Ovary (tissue), 3 donors: ENCODE measurements at regions not wholly inside any gene's neighbourhood (a gene's known extent, or its start where the extent isn't known, plus 50 kb on each side); places are given as distances from the start of the nearest gene placed in this dataset.

Experiments used
- POLR2A ChIP-seq: fragments of 450-650 bp; IDR thresholded peaks from one replicate; pipeline ENCODE4 v1.6.1; 2017; ENCODE audit warnings: antibody characterized with exemption, mild to moderate bottlenecking, moderate library complexity
- TF ChIP-seq, protein P1 (sequence below), 3 donors: fragments of 450-650 bp in 2 of 3; fragments of 200-600 bp in 1 of 3; IDR thresholded peaks; one replicate each; pipeline versions ENCODE4 v1.5.1 to v1.8.0; 2016 to 2022; ENCODE audit warnings: antibody characterized with exemption in 3 of 3, mild to moderate bottlenecking in 1 of 3
- donor health status: DM: no; HTN: no; CAD: no.

DNA sequence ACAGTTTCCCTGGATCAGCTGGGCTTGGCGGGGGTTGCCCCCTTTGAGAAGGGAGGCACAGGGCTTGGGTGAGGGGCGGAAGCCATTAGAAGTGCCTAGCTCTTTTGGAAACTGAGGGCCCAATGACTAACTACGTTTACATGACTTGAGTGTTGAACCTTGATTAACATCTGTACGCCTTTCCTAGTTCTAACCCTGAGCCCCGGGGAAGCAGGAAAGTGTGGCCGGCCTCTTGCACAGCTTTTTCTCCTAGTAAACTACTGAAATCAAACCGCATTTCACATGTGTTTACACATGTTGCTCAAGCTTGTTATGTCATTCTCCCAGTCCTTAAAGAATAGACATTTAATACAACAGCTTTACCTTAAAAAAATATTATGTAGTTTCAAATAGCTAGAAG lies 1356.4 kb upstream of the TMEM132C start:
- TF ChIP-seq, protein P1, sequence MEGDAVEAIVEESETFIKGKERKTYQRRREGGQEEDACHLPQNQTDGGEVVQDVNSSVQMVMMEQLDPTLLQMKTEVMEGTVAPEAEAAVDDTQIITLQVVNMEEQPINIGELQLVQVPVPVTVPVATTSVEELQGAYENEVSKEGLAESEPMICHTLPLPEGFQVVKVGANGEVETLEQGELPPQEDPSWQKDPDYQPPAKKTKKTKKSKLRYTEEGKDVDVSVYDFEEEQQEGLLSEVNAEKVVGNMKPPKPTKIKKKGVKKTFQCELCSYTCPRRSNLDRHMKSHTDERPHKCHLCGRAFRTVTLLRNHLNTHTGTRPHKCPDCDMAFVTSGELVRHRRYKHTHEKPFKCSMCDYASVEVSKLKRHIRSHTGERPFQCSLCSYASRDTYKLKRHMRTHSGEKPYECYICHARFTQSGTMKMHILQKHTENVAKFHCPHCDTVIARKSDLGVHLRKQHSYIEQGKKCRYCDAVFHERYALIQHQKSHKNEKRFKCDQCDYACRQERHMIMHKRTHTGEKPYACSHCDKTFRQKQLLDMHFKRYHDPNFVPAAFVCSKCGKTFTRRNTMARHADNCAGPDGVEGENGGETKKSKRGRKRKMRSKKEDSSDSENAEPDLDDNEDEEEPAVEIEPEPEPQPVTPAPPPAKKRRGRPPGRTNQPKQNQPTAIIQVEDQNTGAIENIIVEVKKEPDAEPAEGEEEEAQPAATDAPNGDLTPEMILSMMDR (IDR thresholded peaks at IDR 0.05): no peak
- no peak for TF ChIP-seq POLR2A
